GM23338 (cell line): ENCODE measurements at regions not wholly inside any gene's neighbourhood (a gene's known extent, or its start where the extent isn't known, plus 50 kb on each side); places are given as distances from the start of the nearest gene placed in this dataset.

Experiments
- CREB1 ChIP-seq: fragments of 250-450 bp; sonication (Bioruptor Pico); IDR thresholded peaks from 2 replicates; pipeline ENCODE4 v1.5.0; 2020; ENCODE audit warnings: low read depth, mild to moderate bottlenecking, moderate library complexity
- CTCF ChIP-seq, 2 experiments: fragments of 200-600 bp in 1 of 2; sonication (generic) in 1 of 2; conservative IDR thresholded peaks; 2 replicates each; pipeline versions ENCODE4 v1.5.1 to v1.6.1; 2016 to 2017; ENCODE audit warnings: antibody characterized with exemption in 2 of 2, low read depth in 2 of 2, mild to moderate bottlenecking in 2 of 2, moderate library complexity in 1 of 2
- ETS1 ChIP-seq: IDR thresholded peaks from 2 replicates; pipeline ENCODE4 v1.6.1; 2016; ENCODE audit warnings: antibody characterized with exemption
- EZH2 ChIP-seq: fragments of 200-600 bp; sonication (generic); IDR thresholded peaks from one replicate; pipeline ENCODE4 v1.8.0; 2017; ENCODE audit warnings: antibody characterized with exemption, mild to moderate bottlenecking, low read depth; ENCODE audit not compliant: unreplicated experiment
- EZH2phosphoT487 ChIP-seq: fragments of 200-600 bp; sonication (generic); IDR thresholded peaks from one replicate; pipeline ENCODE4 v1.8.1; 2018; ENCODE audit warnings: antibody characterized with exemption; ENCODE audit not compliant: unreplicated experiment
- JUNB ChIP-seq: IDR thresholded peaks from one replicate; pipeline ENCODE4 v1.6.1; 2016; ENCODE audit warnings: antibody characterized with exemption; ENCODE audit not compliant: unreplicated experiment
- NANOG ChIP-seq: IDR thresholded peaks from 2 replicates; pipeline ENCODE4 v1.6.1; 2016; ENCODE audit warnings: antibody characterized with exemption, borderline replicate concordance
- POLR2AphosphoS5 ChIP-seq: IDR thresholded peaks from 2 replicates; pipeline ENCODE4 v1.6.1; 2016; ENCODE audit warnings: antibody characterized with exemption, low read depth
- REST ChIP-seq: IDR thresholded peaks from one replicate; pipeline ENCODE4 v1.6.1; 2018; ENCODE audit warnings: antibody characterized with exemption; ENCODE audit not compliant: unreplicated experiment
- STAT1 ChIP-seq: IDR thresholded peaks from one replicate; pipeline ENCODE4 v1.6.1; 2016; ENCODE audit warnings: antibody characterized with exemption; ENCODE audit not compliant: unreplicated experiment
- ZNF114 ChIP-seq: fragments of 250-450 bp; sonication (Bioruptor Pico); IDR thresholded peaks from 2 replicates; pipeline ENCODE4 v1.5.0; 2020; ENCODE audit warnings: mild to moderate bottlenecking, moderate library complexity
- ZNF331 ChIP-seq: fragments of 250-450 bp; sonication (Bioruptor Pico); IDR thresholded peaks from 2 replicates; pipeline ENCODE4 v1.5.0; 2020; ENCODE audit warnings: low read depth, mild to moderate bottlenecking, moderate library complexity
- ZNF462 ChIP-seq: fragments of 250-450 bp; sonication (Bioruptor Pico); IDR thresholded peaks from 2 replicates; pipeline ENCODE4 v1.5.0; 2020; ENCODE audit warnings: mild to moderate bottlenecking, moderate library complexity

- TF ChIP-seq CTCF (conservative IDR thresholded peaks at IDR 0.05; ENCODE audit: low read depth in 2 of 2) (no peak), EZH2 (no peak), ZNF114 (CRISPR knock-in tag) (no peak), ZNF462 (CRISPR knock-in tag) (no peak), POLR2AphosphoS5 (no peak), REST (no peak), ZNF331 (CRISPR knock-in tag) (no peak), EZH2phosphoT487 (no peak), JUNB (no peak), CREB1 (no peak), STAT1 (no peak), ETS1 (no peak), NANOG (no peak)
These were observed 52.8 kb upstream of the PTER start for GRCh38 chr10:16384021-16384420.
